Stomach (tissue), 8 donors: ENCODE measurements at regions not wholly inside any gene's neighbourhood (a gene's known extent, or its start where the extent isn't known, plus 50 kb on each side); places are given as distances from the start of the nearest gene placed in this dataset.

Experiments used
- DNase-seq, 2 donors: peaks; one replicate each; pipeline versions ENCODE4 v3.0.0 to v3.0.0-alpha.2; 2013 to 2019
- H3K27ac ChIP-seq, 5 donors: fragments of 200-600 bp in 4 of 5; sonication (generic) in 4 of 5; one replicate each; pipeline ENCODE4 v1.5.1; 2013 to 2019; ENCODE audit warnings: mild to moderate bottlenecking in 1 of 5, moderate library complexity in 1 of 5
- H3K27me3 ChIP-seq, 3 donors: fragments of 200-600 bp; sonication (generic); one replicate each; pipeline ENCODE4 v1.5.1; 2017 to 2019; ENCODE audit warnings: mixed run types in 1 of 3
- H3K36me3 ChIP-seq, 4 donors: fragments of 200-600 bp; sonication (generic); 1 replicate in 3 of 4; 2 replicates in 1 of 4; pipeline ENCODE4 v1.5.1; 2016 to 2019
- H3K4me1 ChIP-seq, 4 donors: fragments of 200-600 bp; sonication (generic); one replicate each; pipeline ENCODE4 v1.5.1; 2016 to 2019
- H3K4me3 ChIP-seq, 4 donors: fragments of 200-600 bp; sonication (generic) in 3 of 4; one replicate each; pipeline ENCODE4 v1.5.1; 2016 to 2019; ENCODE audit warnings: mild to moderate bottlenecking in 1 of 4
- H3K9me3 ChIP-seq, 4 donors: fragments of 200-600 bp; sonication (generic); one replicate each; pipeline ENCODE4 v1.5.1; 2016 to 2019
- EP300 ChIP-seq: sonication (generic); formaldehyde crosslinking; IDR thresholded peaks from one replicate; pipeline ENCODE4 v1.6.1; 2017; ENCODE audit warnings: antibody characterized with exemption
- POLR2A ChIP-seq, 4 donors: fragments of 450-650 bp; IDR thresholded peaks; one replicate each; pipeline ENCODE4 v1.6.1; 2016; ENCODE audit warnings: antibody characterized with exemption in 4 of 4, control low read depth in 2 of 4, mild to moderate bottlenecking in 1 of 4, moderate library complexity in 1 of 4
- POLR2AphosphoS5 ChIP-seq, 3 donors: sonication (generic); formaldehyde crosslinking; IDR thresholded peaks; one replicate each; pipeline ENCODE4 v1.6.1; 2016; ENCODE audit warnings: antibody characterized with exemption in 3 of 3
- WGBS, 5 donors: extraction: QIAGEN DNeasy Blood & Tissue Kit in 3 of 5; methylation state at CpG; one replicate each; pipeline versions ENCODE4 v1.1.5 to v1.1.7; 2013 to 2018; 5-methylcytosine and 5-hydroxymethylcytosine counted together
- intact Hi-C: fragments of 100-400 bp; cut with DNase I; formaldehyde crosslinking; loops from one replicate; pipeline ENCODE4 v1.15.1; 2023; ENCODE audit warnings: low total_unique reads
- TF ChIP-seq, protein P1 (sequence below), 7 experiments: fragments of 450-650 bp in 4 of 7; fragments of 200-600 bp in 3 of 7; sonication (generic) in 3 of 7; IDR thresholded peaks; one replicate each; pipeline ENCODE4 v1.5.1; 2016 to 2019; ENCODE audit warnings: antibody characterized with exemption in 7 of 7, control low read depth in 2 of 7, mild to moderate bottlenecking in 1 of 7
- donor health status: healthy with polysubstance abuse.
- donor health status: Bipolar disorder and iron deficiency.
- donor health status: healthy.

GRCh38 chr6:88517737-88518136, 351.6 kb upstream of the CNR1 start:
- Histone ChIP-seq H3K36me3 (no peaks in the 10 kb centered on the region), H3K27me3 (no peaks in the 10 kb centered on the region), H3K9me3 (no peaks in the 10 kb centered on the region), H3K4me1 (no peaks in the 10 kb centered on the region), H3K4me3 (no peak overlapping the region), H3K27ac (no peak overlapping the region)
- 67 to 71% (median 68%) methylated on average over 3 of the region's 3 CpGs for WGBS, 5 donors
- TF ChIP-seq POLR2AphosphoS5 (IDR thresholded peaks at IDR 0.05) (no peak), POLR2A (IDR thresholded peaks at IDR 0.05) (no peak), EP300 (no peak)
- TF ChIP-seq, protein P1, sequence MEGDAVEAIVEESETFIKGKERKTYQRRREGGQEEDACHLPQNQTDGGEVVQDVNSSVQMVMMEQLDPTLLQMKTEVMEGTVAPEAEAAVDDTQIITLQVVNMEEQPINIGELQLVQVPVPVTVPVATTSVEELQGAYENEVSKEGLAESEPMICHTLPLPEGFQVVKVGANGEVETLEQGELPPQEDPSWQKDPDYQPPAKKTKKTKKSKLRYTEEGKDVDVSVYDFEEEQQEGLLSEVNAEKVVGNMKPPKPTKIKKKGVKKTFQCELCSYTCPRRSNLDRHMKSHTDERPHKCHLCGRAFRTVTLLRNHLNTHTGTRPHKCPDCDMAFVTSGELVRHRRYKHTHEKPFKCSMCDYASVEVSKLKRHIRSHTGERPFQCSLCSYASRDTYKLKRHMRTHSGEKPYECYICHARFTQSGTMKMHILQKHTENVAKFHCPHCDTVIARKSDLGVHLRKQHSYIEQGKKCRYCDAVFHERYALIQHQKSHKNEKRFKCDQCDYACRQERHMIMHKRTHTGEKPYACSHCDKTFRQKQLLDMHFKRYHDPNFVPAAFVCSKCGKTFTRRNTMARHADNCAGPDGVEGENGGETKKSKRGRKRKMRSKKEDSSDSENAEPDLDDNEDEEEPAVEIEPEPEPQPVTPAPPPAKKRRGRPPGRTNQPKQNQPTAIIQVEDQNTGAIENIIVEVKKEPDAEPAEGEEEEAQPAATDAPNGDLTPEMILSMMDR (IDR thresholded peaks at IDR 0.05) = no peak
- intact Hi-C loops = no loop called here
- DNase-seq = no peak

DNA sequence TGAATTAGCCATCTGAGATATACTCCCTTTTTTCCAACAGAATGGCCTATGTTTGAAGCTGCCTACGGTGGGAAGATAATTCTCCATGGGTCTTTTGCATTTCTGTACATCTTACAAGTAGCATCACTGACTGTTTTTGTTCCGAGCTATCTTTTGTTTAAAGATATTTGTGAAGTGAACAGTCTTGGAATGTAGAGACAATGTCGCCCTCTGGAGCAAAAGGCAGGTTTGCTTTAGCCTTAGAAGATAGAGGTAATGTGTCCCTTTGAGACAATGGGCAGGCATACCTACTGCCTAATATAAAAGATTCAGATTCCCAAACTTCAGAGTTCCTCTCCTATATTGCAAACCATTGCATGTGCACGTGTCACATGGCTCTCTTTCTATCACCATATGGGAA, 347.8 kb upstream of the CNR1 start:
- no peaks in the 10 kb centered on the region for H3K27me3 ChIP-seq
- H3K27ac ChIP-seq = no peak overlapping the region
- H3K4me1 ChIP-seq = no peaks in the 10 kb centered on the region
- H3K36me3 ChIP-seq = no peaks in the 10 kb centered on the region
- no peak for TF ChIP-seq POLR2A (IDR thresholded peaks at IDR 0.05)
- no peak for TF ChIP-seq POLR2AphosphoS5 (IDR thresholded peaks at IDR 0.05)
- no peak for TF ChIP-seq EP300
- TF ChIP-seq, protein P1 (IDR thresholded peaks at IDR 0.05) = no peak
- 70 to 87% (median 75%) methylated on average over 4 of the region's 4 CpGs for whole genome bisulfite sequencing, 5 donors
- H3K9me3 ChIP-seq = no peaks in the 10 kb centered on the region
- no peak for DNase-seq
- intact Hi-C loops = no loop called here
- H3K4me3 ChIP-seq = no peak overlapping the region

GRCh38 chr6:88513471-88513870, 347.3 kb upstream of the CNR1 start:
- no peak overlapping the region for H3K4me3 ChIP-seq
- no peak overlapping the region for H3K27ac ChIP-seq
- H3K4me1 ChIP-seq = no peaks in the 10 kb centered on the region
- no peak for TF ChIP-seq POLR2AphosphoS5 (IDR thresholded peaks at IDR 0.05)
- TF ChIP-seq, protein P1 (IDR thresholded peaks at IDR 0.05) = no peak
- no peak for TF ChIP-seq POLR2A (IDR thresholded peaks at IDR 0.05)
- TF ChIP-seq EP300 = no peak
- H3K9me3 ChIP-seq = no peaks in the 10 kb centered on the region
- intact Hi-C loops = no loop called here
- DNase-seq = no peak
- no peaks in the 10 kb centered on the region for H3K27me3 ChIP-seq
- no peaks in the 10 kb centered on the region for H3K36me3 ChIP-seq

- no peak overlapping the region for H3K27ac ChIP-seq
- H3K27me3 ChIP-seq = no peaks in the 10 kb centered on the region
- no peaks in the 10 kb centered on the region for H3K4me1 ChIP-seq
- 33 to 72% (median 55%) methylated on average over 1 of the region's 1 CpG for WGBS, 5 donors
- no peaks in the 10 kb centered on the region for H3K36me3 ChIP-seq
- TF ChIP-seq, protein P1 (IDR thresholded peaks at IDR 0.05) = no peak
- TF ChIP-seq POLR2AphosphoS5 (IDR thresholded peaks at IDR 0.05) = no peak
- TF ChIP-seq EP300 = no peak
- intact Hi-C loops = no loop called here
- DNase-seq = no peak
- H3K9me3 ChIP-seq = no peaks in the 10 kb centered on the region
- H3K4me3 ChIP-seq = no peak overlapping the region
Measured at GRCh38 chr6:88512951-88513350, 346.8 kb upstream of the CNR1 start.
